H9 (cell line): ENCODE measurements at regions not wholly inside any gene's neighbourhood (a gene's known extent, or its start where the extent isn't known, plus 50 kb on each side); places are given as distances from the start of the nearest gene placed in this dataset.

Source experiments
- DNase-seq: peaks from one replicate; pipeline ENCODE4 v3.0.0-alpha.2; 2017
- H2AFZ ChIP-seq: one replicate; pipeline ENCODE4 v1.6.1; 2013; ENCODE audit warnings: mild to moderate bottlenecking, low read length, control low read depth, moderate library complexity
- H2AK5ac ChIP-seq: 2 replicates; pipeline ENCODE4 v1.6.1; 2013; ENCODE audit warnings: low read length, control low read depth, mixed read lengths; ENCODE audit not compliant: insufficient read length
- H2BK120ac ChIP-seq: one replicate; pipeline ENCODE4 v1.6.1; 2013; ENCODE audit warnings: low read depth, mild to moderate bottlenecking, low read length, control low read depth, inconsistent platforms; ENCODE audit not compliant: poor library complexity, severe bottlenecking
- H2BK12ac ChIP-seq: 2 replicates; pipeline ENCODE4 v1.6.1; 2013; ENCODE audit warnings: low read length, control low read depth, mixed read lengths, low read depth; ENCODE audit not compliant: insufficient read length
- H2BK15ac ChIP-seq: 2 replicates; pipeline ENCODE4 v1.6.1; 2013; ENCODE audit warnings: low read depth, low read length, control low read depth
- H2BK20ac ChIP-seq: one replicate; pipeline ENCODE4 v1.6.1; 2013; ENCODE audit warnings: low read depth, mild to moderate bottlenecking, low read length, control low read depth, inconsistent platforms; ENCODE audit not compliant: poor library complexity, severe bottlenecking
- H2BK5ac ChIP-seq: 2 replicates; pipeline ENCODE4 v1.6.1; 2013; ENCODE audit warnings: low read length, control low read depth, mixed read lengths; ENCODE audit not compliant: insufficient read length
- H3K14ac ChIP-seq: 2 replicates; pipeline ENCODE4 v1.6.1; 2013; ENCODE audit warnings: low read length, control low read depth; ENCODE audit not compliant: insufficient read depth
- H3K18ac ChIP-seq: 2 replicates; pipeline ENCODE4 v1.6.1; 2013; ENCODE audit warnings: low read depth, mild to moderate bottlenecking, mixed read lengths, low read length, control low read depth; ENCODE audit not compliant: insufficient read length
- H3K23ac ChIP-seq: 2 replicates; pipeline ENCODE4 v1.6.1; 2013; ENCODE audit warnings: low read length, control low read depth, mixed read lengths, low read depth; ENCODE audit not compliant: insufficient read length
- H3K23me2 ChIP-seq: 2 replicates; pipeline ENCODE4 v1.6.1; 2013; ENCODE audit warnings: low read depth, mild to moderate bottlenecking, mixed read lengths, low read length, control low read depth; ENCODE audit not compliant: insufficient read length, poor library complexity, severe bottlenecking
- H3K27ac ChIP-seq: 2 replicates; pipeline ENCODE4 v1.5.1; 2013; ENCODE audit warnings: low read length, control low read depth, mixed read lengths, low read depth; ENCODE audit not compliant: insufficient read length
- H3K27me3 ChIP-seq: 2 replicates; pipeline ENCODE4 v1.6.1; 2013; ENCODE audit warnings: low read length, control low read depth, inconsistent platforms; ENCODE audit not compliant: insufficient read depth
- H3K4ac ChIP-seq: 2 replicates; pipeline ENCODE4 v1.6.1; 2013; ENCODE audit warnings: low read depth, mild to moderate bottlenecking, control low read depth, inconsistent platforms, low read length, moderate library complexity
- H3K4me1 ChIP-seq: 2 replicates; pipeline ENCODE4 v1.6.1; 2013; ENCODE audit warnings: low read length, control low read depth, inconsistent platforms; ENCODE audit not compliant: insufficient read depth
- H3K4me2 ChIP-seq: 2 replicates; pipeline ENCODE4 v1.6.1; 2013; ENCODE audit warnings: low read length, control low read depth, mixed read lengths; ENCODE audit not compliant: insufficient read length, insufficient read depth
- H3K56ac ChIP-seq: 2 replicates; pipeline ENCODE4 v1.6.1; 2013; ENCODE audit warnings: low read depth, mild to moderate bottlenecking, mixed read lengths, low read length, control low read depth; ENCODE audit not compliant: insufficient read length
- H3K79me1 ChIP-seq: 2 replicates; pipeline ENCODE4 v1.6.1; 2013; ENCODE audit warnings: low read depth, mild to moderate bottlenecking, moderate library complexity, low read length, control low read depth, inconsistent platforms; ENCODE audit not compliant: insufficient read depth, poor library complexity, severe bottlenecking
- H3K79me2 ChIP-seq: 2 replicates; pipeline ENCODE4 v1.6.1; 2013; ENCODE audit warnings: low read length, control low read depth, inconsistent platforms; ENCODE audit not compliant: insufficient read depth
- H3K9ac ChIP-seq: 2 replicates; pipeline ENCODE4 v1.6.1; 2013; ENCODE audit warnings: low read length, control low read depth, mixed read lengths; ENCODE audit not compliant: insufficient read length; ENCODE audit errors: extremely low read depth
- H3K9me3 ChIP-seq: one replicate; pipeline ENCODE4 v1.6.1; 2013; ENCODE audit warnings: low read depth, low read length, inconsistent platforms; ENCODE audit not compliant: control insufficient read depth
- H3T11ph ChIP-seq: one replicate; pipeline ENCODE4 v1.6.1; 2013; ENCODE audit warnings: mild to moderate bottlenecking, low read length, control low read depth, inconsistent platforms
- H4K20me1 ChIP-seq: one replicate; pipeline ENCODE4 v1.6.1; 2013; ENCODE audit not compliant: control insufficient read depth, insufficient read length, insufficient read depth
- H4K5ac ChIP-seq: 2 replicates; pipeline ENCODE4 v1.6.1; 2013; ENCODE audit warnings: low read depth, mild to moderate bottlenecking, mixed read lengths, low read length, control low read depth; ENCODE audit not compliant: insufficient read length
- H4K8ac ChIP-seq: replicated peaks from 2 replicates; pipeline ENCODE4 v1.6.1; 2013; ENCODE audit warnings: low read length, control low read depth, mixed read lengths, low read depth; ENCODE audit not compliant: insufficient read length
- H4K91ac ChIP-seq: 2 replicates; pipeline ENCODE4 v1.6.1; 2013; ENCODE audit warnings: low read depth, mild to moderate bottlenecking, moderate library complexity, mixed read lengths, low read length, control low read depth; ENCODE audit not compliant: insufficient read length
- H3K27ac Mint-ChIP-seq, 3 experiments: 2 replicates in 2 of 3; 3 replicates in 1 of 3; pipeline ENCODE4 v1.8.0; 2020 to 2021; ENCODE audit warnings: mixed read lengths in 3 of 3, mild to moderate bottlenecking in 1 of 3, moderate library complexity in 1 of 3
- H3K27me3 Mint-ChIP-seq: 2 replicates; pipeline ENCODE4 v1.8.0; 2021; ENCODE audit warnings: low read depth, mild to moderate bottlenecking, moderate library complexity, mixed read lengths
- H3K36me3 Mint-ChIP-seq, 3 experiments: 2 replicates in 2 of 3; 3 replicates in 1 of 3; pipeline ENCODE4 v1.8.0; 2020 to 2021; ENCODE audit warnings: low read depth in 3 of 3, mixed read lengths in 3 of 3; ENCODE audit not compliant: insufficient read depth in 1 of 3
- H3K4me1 Mint-ChIP-seq, 2 experiments: 2 replicates each; pipeline ENCODE4 v1.8.0; 2020; ENCODE audit warnings: mixed read lengths in 2 of 2
- H3K4me3 Mint-ChIP-seq, 2 experiments: 2 replicates in 1 of 2; 3 replicates in 1 of 2; pipeline ENCODE4 v1.8.0; 2020 to 2021; ENCODE audit warnings: mild to moderate bottlenecking in 2 of 2, mixed read lengths in 2 of 2, moderate library complexity in 1 of 2
- H3K9me3 Mint-ChIP-seq, 2 experiments: 2 replicates in 1 of 2; 3 replicates in 1 of 2; pipeline ENCODE4 v1.8.0; 2020; ENCODE audit warnings: mild to moderate bottlenecking in 2 of 2, mixed read lengths in 2 of 2, moderate library complexity in 1 of 2
- TF ChIP-seq, protein P1 (sequence below): fragments of 200-600 bp; sonication (generic); conservative IDR thresholded peaks from 3 replicates; pipeline ENCODE4 v1.8.0; 2021; ENCODE audit warnings: antibody characterized with exemption, mild to moderate bottlenecking

DNA sequence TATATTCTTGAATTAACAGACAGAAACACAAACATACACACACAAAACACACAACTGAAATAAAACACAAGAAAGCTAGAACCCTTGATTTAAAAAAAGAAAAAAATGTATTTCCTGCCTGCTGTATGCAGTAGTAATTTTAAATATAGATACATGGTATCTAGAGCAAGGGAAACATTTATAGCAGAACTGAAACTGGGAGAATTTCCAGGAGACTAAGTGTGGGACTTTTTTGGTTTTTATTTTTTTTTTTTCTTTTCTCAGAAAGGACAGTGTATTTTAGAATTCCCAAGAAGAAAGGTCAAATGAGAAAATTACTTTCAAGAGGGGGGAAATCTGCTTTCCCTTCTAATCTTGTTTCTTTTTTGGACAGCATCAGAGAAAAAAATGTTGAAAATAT is 558.9 kb upstream of the PKDCC start:
- no peak overlapping the region for H3K23ac ChIP-seq

More for the DNA sequence above, 558.9 kb upstream of the PKDCC start:
- Histone ChIP-seq H3K9ac (no peak overlapping the region), H3K18ac (no peak overlapping the region), H4K20me1 (no peaks in the 10 kb centered on the region), H3K23me2 (no peaks in the 10 kb centered on the region), H3K27ac (no peak overlapping the region), H3K14ac (no peak overlapping the region), H3K4me2 (no peak overlapping the region), H3T11ph (no peak overlapping the region), H3K4me1 (no peaks in the 10 kb centered on the region), H3K9me3 (peaks cover 5% of the 10 kb centered on the region), H2BK15ac (no peak overlapping the region), H4K8ac (no peak overlapping the region), H2BK120ac (no peak overlapping the region), H3K4ac (no peak overlapping the region), H4K5ac (no peak overlapping the region), H3K56ac (no peak overlapping the region), H3K79me2 (no peaks in the 10 kb centered on the region), H3K79me1 (no peaks in the 10 kb centered on the region), H2AFZ (no peak overlapping the region), H2AK5ac (no peak overlapping the region), H2BK5ac (no peak overlapping the region), H2BK20ac (no peak overlapping the region), H3K27me3 (no peaks in the 10 kb centered on the region), H4K91ac (no peak overlapping the region), H2BK12ac (no peak overlapping the region)
- Mint-ChIP-seq H3K9me3 (peaks cover 18 to 19% of the 10 kb centered on the region in 2 experiments), H3K27ac (no peak overlapping the region), H3K36me3 (peaks cover 4 to 11% (median 5%) of the 10 kb centered on the region in 3 experiments; a peak in 4 of 7 replicates), H3K27me3 (no peaks in the 10 kb centered on the region), H3K4me3 (no peak overlapping the region), H3K4me1 (no peaks in the 10 kb centered on the region)
- TF ChIP-seq, protein P1, sequence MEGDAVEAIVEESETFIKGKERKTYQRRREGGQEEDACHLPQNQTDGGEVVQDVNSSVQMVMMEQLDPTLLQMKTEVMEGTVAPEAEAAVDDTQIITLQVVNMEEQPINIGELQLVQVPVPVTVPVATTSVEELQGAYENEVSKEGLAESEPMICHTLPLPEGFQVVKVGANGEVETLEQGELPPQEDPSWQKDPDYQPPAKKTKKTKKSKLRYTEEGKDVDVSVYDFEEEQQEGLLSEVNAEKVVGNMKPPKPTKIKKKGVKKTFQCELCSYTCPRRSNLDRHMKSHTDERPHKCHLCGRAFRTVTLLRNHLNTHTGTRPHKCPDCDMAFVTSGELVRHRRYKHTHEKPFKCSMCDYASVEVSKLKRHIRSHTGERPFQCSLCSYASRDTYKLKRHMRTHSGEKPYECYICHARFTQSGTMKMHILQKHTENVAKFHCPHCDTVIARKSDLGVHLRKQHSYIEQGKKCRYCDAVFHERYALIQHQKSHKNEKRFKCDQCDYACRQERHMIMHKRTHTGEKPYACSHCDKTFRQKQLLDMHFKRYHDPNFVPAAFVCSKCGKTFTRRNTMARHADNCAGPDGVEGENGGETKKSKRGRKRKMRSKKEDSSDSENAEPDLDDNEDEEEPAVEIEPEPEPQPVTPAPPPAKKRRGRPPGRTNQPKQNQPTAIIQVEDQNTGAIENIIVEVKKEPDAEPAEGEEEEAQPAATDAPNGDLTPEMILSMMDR = no peak
- no peak for DNase-seq
